ENCODE measurements at regions not wholly inside any gene's neighbourhood (a gene's known extent, or its start where the extent isn't known, plus 50 kb on each side); places are given as distances from the start of the nearest gene placed in this dataset.
"Not testable (repeated sequence)": the region's sequence is repeated elsewhere in the genome, so short reads cannot be mapped to it uniquely, and the experiment has no call there.

GRCh38 chr18:5744659-5745058 lies 150.7 kb downstream of the TMEM200C start:
- no peak overlapping the region for H3K4me3 Mint-ChIP-seq
- no peaks in the 10 kb centered on the region for H3K27me3 Mint-ChIP-seq
- no peaks in the 10 kb centered on the region for H3K9me3 Mint-ChIP-seq
- ATAC-seq: no peak
- no peak overlapping the region for H3K27ac Mint-ChIP-seq
- H3K36me3 Mint-ChIP-seq: no peaks in the 10 kb centered on the region
- no peaks in the 10 kb centered on the region for H3K4me1 Mint-ChIP-seq

- Mint-ChIP-seq H3K27ac (no peak overlapping the region), H3K4me3 (no peak overlapping the region), H3K4me1 (no peaks in the 10 kb centered on the region), H3K9me3 (no peaks in the 10 kb centered on the region), H3K27me3 (no peaks in the 10 kb centered on the region), H3K36me3 (no peaks in the 10 kb centered on the region)
- no peak for ATAC-seq
Measured at GRCh38 chr18:5738526-5738925, 156.8 kb downstream of the TMEM200C start.

- no peak for ATAC-seq
- Mint-ChIP-seq H3K4me3 (no peak overlapping the region), H3K27ac (no peak overlapping the region)
Measured at GRCh38 chr18:5732318-5732717, 163.0 kb downstream of the TMEM200C start.

GRCh38 chr18:5729983-5730699 lies 165.2 kb downstream of the TMEM200C start:
- ATAC-seq: no peak
- Mint-ChIP-seq H3K4me3 (no peak overlapping the region), H3K4me1 (no peaks in the 10 kb centered on the region), H3K27ac (no peak overlapping the region), H3K9me3 (peaks cover 5% of the 10 kb centered on the region), H3K27me3 (no peaks in the 10 kb centered on the region), H3K36me3 (no peaks in the 10 kb centered on the region)

More at GRCh38 chr18:5732318-5732717, 163.0 kb downstream of the TMEM200C start:
- Mint-ChIP-seq H3K4me1 (no peaks in the 10 kb centered on the region), H3K27me3 (no peaks in the 10 kb centered on the region), H3K9me3 (peaks cover 5% of the 10 kb centered on the region), H3K36me3 (no peaks in the 10 kb centered on the region)

GRCh38 chr18:5728531-5728930 lies 166.8 kb downstream of the TMEM200C start:
- Mint-ChIP-seq H3K4me1 (no peaks in the 10 kb centered on the region), H3K27ac (no peak overlapping the region), H3K36me3 (no peaks in the 10 kb centered on the region), H3K9me3 (peaks cover 5% of the 10 kb centered on the region), H3K27me3 (no peaks in the 10 kb centered on the region), H3K4me3 (no peak overlapping the region)
- ATAC-seq: no peak

GRCh38 chr18:5726011-5726410 lies 169.3 kb downstream of the TMEM200C start:
- no peaks in the 10 kb centered on the region for H3K9me3 Mint-ChIP-seq
- no peak for ATAC-seq
- H3K27me3 Mint-ChIP-seq: no peaks in the 10 kb centered on the region
- no peak overlapping the region for H3K4me3 Mint-ChIP-seq
- H3K4me1 Mint-ChIP-seq: no peaks in the 10 kb centered on the region
- no peak overlapping the region for H3K27ac Mint-ChIP-seq
- H3K36me3 Mint-ChIP-seq: no peaks in the 10 kb centered on the region

- peak; percentile 10 for ATAC-seq
- H3K36me3 Mint-ChIP-seq: no peaks in the 10 kb centered on the region
Measured at GRCh38 chr18:5721924-5722323, 173.4 kb downstream of the TMEM200C start.

GRCh38 chr18:5720132-5720531 lies 175.2 kb downstream of the TMEM200C start:
- no peaks in the 10 kb centered on the region for H3K9me3 Mint-ChIP-seq
- no peaks in the 10 kb centered on the region for H3K4me1 Mint-ChIP-seq
- H3K27ac Mint-ChIP-seq: no peak overlapping the region
- ATAC-seq: no peak
- no peak overlapping the region for H3K4me3 Mint-ChIP-seq
- no peaks in the 10 kb centered on the region for H3K27me3 Mint-ChIP-seq
- H3K36me3 Mint-ChIP-seq: no peaks in the 10 kb centered on the region

More at GRCh38 chr18:5721924-5722323, 173.4 kb downstream of the TMEM200C start:
- Mint-ChIP-seq H3K4me1 (no peaks in the 10 kb centered on the region), H3K4me3 (no peak overlapping the region), H3K27ac (no peak overlapping the region), H3K9me3 (no peaks in the 10 kb centered on the region), H3K27me3 (no peaks in the 10 kb centered on the region)

GRCh38 chr18:5717256-5717655 lies 173.5 kb upstream of the EPB41L3 start:
- no peaks in the 10 kb centered on the region for H3K27me3 Mint-ChIP-seq

GRCh38 chr18:5710676-5711075 lies 166.9 kb upstream of the EPB41L3 start:
- no peaks in the 10 kb centered on the region for H3K4me1 Mint-ChIP-seq
- H3K36me3 Mint-ChIP-seq: no peaks in the 10 kb centered on the region
- no peaks in the 10 kb centered on the region for H3K27me3 Mint-ChIP-seq
- no peak overlapping the region for H3K27ac Mint-ChIP-seq
- ATAC-seq: no peak
- H3K9me3 Mint-ChIP-seq: no peaks in the 10 kb centered on the region
- no peak overlapping the region for H3K4me3 Mint-ChIP-seq

More at GRCh38 chr18:5717256-5717655, 173.5 kb upstream of the EPB41L3 start:
- Mint-ChIP-seq H3K4me3 (no peak overlapping the region), H3K27ac (no peak overlapping the region), H3K4me1 (no peaks in the 10 kb centered on the region), H3K9me3 (no peaks in the 10 kb centered on the region), H3K36me3 (no peaks in the 10 kb centered on the region)
- no peak for ATAC-seq

GRCh38 chr18:5710235-5710634 lies 166.4 kb upstream of the EPB41L3 start:
- H3K4me3 Mint-ChIP-seq: no peak overlapping the region
- no peaks in the 10 kb centered on the region for H3K9me3 Mint-ChIP-seq
- no peaks in the 10 kb centered on the region for H3K4me1 Mint-ChIP-seq
- no peaks in the 10 kb centered on the region for H3K27me3 Mint-ChIP-seq
- no peaks in the 10 kb centered on the region for H3K36me3 Mint-ChIP-seq
- no peak overlapping the region for H3K27ac Mint-ChIP-seq
- ATAC-seq: no peak

GRCh38 chr18:5709476-5710095 lies 165.8 kb upstream of the EPB41L3 start:
- no peaks in the 10 kb centered on the region for H3K27me3 Mint-ChIP-seq
- no peak for ATAC-seq
- H3K36me3 Mint-ChIP-seq: no peaks in the 10 kb centered on the region

GRCh38 chr18:5707586-5707985 lies 163.8 kb upstream of the EPB41L3 start:
- Mint-ChIP-seq H3K27me3 (no peaks in the 10 kb centered on the region), H3K36me3 (no peaks in the 10 kb centered on the region), H3K4me1 (no peaks in the 10 kb centered on the region), H3K4me3 (no peak overlapping the region), H3K27ac (no peak overlapping the region), H3K9me3 (no peaks in the 10 kb centered on the region)
- no peak for ATAC-seq

More at GRCh38 chr18:5709476-5710095, 165.8 kb upstream of the EPB41L3 start:
- H3K9me3 Mint-ChIP-seq: no peaks in the 10 kb centered on the region
- no peak overlapping the region for H3K4me3 Mint-ChIP-seq
- no peak overlapping the region for H3K27ac Mint-ChIP-seq
- no peaks in the 10 kb centered on the region for H3K4me1 Mint-ChIP-seq

GRCh38 chr18:5705393-5705792 lies 161.6 kb upstream of the EPB41L3 start:
- no peaks in the 10 kb centered on the region for H3K27me3 Mint-ChIP-seq
- H3K4me3 Mint-ChIP-seq: no peak overlapping the region
- no peaks in the 10 kb centered on the region for H3K36me3 Mint-ChIP-seq
- no peaks in the 10 kb centered on the region for H3K4me1 Mint-ChIP-seq
- ATAC-seq: no peak
- H3K9me3 Mint-ChIP-seq: no peaks in the 10 kb centered on the region
- H3K27ac Mint-ChIP-seq: no peak overlapping the region

GRCh38 chr18:5704847-5705246 lies 161.1 kb upstream of the EPB41L3 start:
- no peaks in the 10 kb centered on the region for H3K36me3 Mint-ChIP-seq
- no peak for ATAC-seq
- no peak overlapping the region for H3K27ac Mint-ChIP-seq
- H3K9me3 Mint-ChIP-seq: no peaks in the 10 kb centered on the region
- H3K4me3 Mint-ChIP-seq: no peak overlapping the region
- no peaks in the 10 kb centered on the region for H3K4me1 Mint-ChIP-seq
- H3K27me3 Mint-ChIP-seq: no peaks in the 10 kb centered on the region

- ATAC-seq, H3K9me3 Mint-ChIP-seq, H3K27me3 Mint-ChIP-seq: not testable (repeated sequence)
Measured at GRCh38 chr18:5702016-5702415, 158.2 kb upstream of the EPB41L3 start.

More at GRCh38 chr18:5702016-5702415, 158.2 kb upstream of the EPB41L3 start:
- not testable (repeated sequence) for H3K4me3 Mint-ChIP-seq, H3K27ac Mint-ChIP-seq, H3K4me1 Mint-ChIP-seq, H3K36me3 Mint-ChIP-seq
